Calu3 (cell line): ENCODE measurements at regions not wholly inside any gene's neighbourhood (a gene's known extent, or its start where the extent isn't known, plus 50 kb on each side); places are given as distances from the start of the nearest gene placed in this dataset.

Source experiments
- BruUV-seq: library from RNA; stranded (reverse); fragments of 400-500 nt; replicated peaks from 2 replicates; lab custom pipeline; 2021; lab: Mats Ljungman, UMichigan
- CTCF ChIA-PET: fragments of 300-600 bp; sonication (Branson Sonifier 250); formaldehyde crosslinking; loops from one replicate; lab custom pipeline; 2022; ENCODE audit warnings: antibody characterized with exemption; lab: Charles Lee
- DNase-seq: peaks from one replicate; pipeline ENCODE4 v3.0.0; 2022
- H3K27ac Mint-ChIP-seq: one replicate; pipeline ENCODE4 v1.8.0; 2022; ENCODE audit warnings: mixed read lengths; ENCODE audit not compliant: unreplicated experiment
- H3K27me3 Mint-ChIP-seq: one replicate; pipeline ENCODE4 v1.8.0; 2022; ENCODE audit warnings: mixed read lengths; ENCODE audit not compliant: unreplicated experiment
- H3K36me3 Mint-ChIP-seq: one replicate; pipeline ENCODE4 v1.8.0; 2022; ENCODE audit warnings: mild to moderate bottlenecking, moderate library complexity, mixed read lengths; ENCODE audit not compliant: insufficient read depth, unreplicated experiment
- H3K4me1 Mint-ChIP-seq: one replicate; pipeline ENCODE4 v1.8.0; 2022; ENCODE audit warnings: mild to moderate bottlenecking, low read depth, mixed read lengths; ENCODE audit not compliant: unreplicated experiment
- H3K4me3 Mint-ChIP-seq: one replicate; pipeline ENCODE4 v1.8.0; 2022; ENCODE audit warnings: mild to moderate bottlenecking, low read depth, moderate library complexity, mixed read lengths; ENCODE audit not compliant: unreplicated experiment
- H3K9me3 Mint-ChIP-seq: one replicate; pipeline ENCODE4 v1.8.0; 2022; ENCODE audit warnings: low read depth, mixed read lengths; ENCODE audit not compliant: unreplicated experiment
- CTCF ChIP-seq: fragments of 200-600 bp; IDR thresholded peaks from one replicate; pipeline ENCODE4 v1.8.0; 2022; ENCODE audit warnings: antibody characterized with exemption; ENCODE audit not compliant: unreplicated experiment
- intact Hi-C: fragments of 100-400 bp; cut with micrococcal nuclease; formaldehyde crosslinking; loops from one replicate; pipeline ENCODE4 v1.10.0; 2022; ENCODE audit not compliant: unreplicated experiment

- TF ChIP-seq CTCF, result no peak
- Mint-ChIP-seq H3K4me3 (peak overlapping the region; percentile 45), H3K27ac (peak overlapping the region; percentile 63), H3K4me1 (peaks cover 22% of the 10 kb centered on the region), H3K36me3 (peaks cover 6% of the 10 kb centered on the region), H3K9me3 (peaks cover 6% of the 10 kb centered on the region), H3K27me3 (no peaks in the 10 kb centered on the region)
- CTCF ChIA-PET, result no interaction called here
- no TSS peak for BruUV-seq
- peak; percentile 40 for DNase-seq
- intact Hi-C loops, result loop anchor here (1.0 kb wide), 1 partner anchor 44 kb away; no protein-coding TSS in a partner anchor
These were observed 358.2 kb downstream of the FGFR2 start for GRCh38 chr10:121240011-121240410.

DNA sequence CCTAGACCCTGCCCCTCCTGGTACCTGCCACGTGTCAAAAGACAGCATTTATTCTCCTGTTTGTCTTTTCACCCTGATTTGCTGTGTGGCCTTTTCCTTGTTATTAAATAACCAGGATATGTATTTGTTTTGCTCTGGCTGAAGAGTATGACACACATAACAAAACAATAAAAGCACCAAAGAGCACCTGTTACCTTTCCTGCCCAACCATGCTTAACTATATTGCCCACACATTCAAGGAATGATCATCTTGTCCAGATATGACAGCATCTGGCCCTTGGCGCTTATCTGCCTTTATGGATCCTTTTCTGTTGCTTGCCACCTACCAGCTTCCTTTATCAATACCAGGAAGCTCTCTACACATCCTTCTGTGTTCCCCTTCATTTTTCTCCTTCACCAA, 357.7 kb downstream of the FGFR2 start:
- intact Hi-C loops, result loop anchor here (1.0 kb wide), 1 partner anchor 44 kb away; no protein-coding TSS in a partner anchor
- CTCF ChIA-PET, result no interaction called here
- Mint-ChIP-seq H3K9me3 (peaks cover 6% of the 10 kb centered on the region), H3K36me3 (peaks cover 6% of the 10 kb centered on the region), H3K27me3 (no peaks in the 10 kb centered on the region), H3K4me3 (peak overlapping the region; percentile 45), H3K27ac (peak overlapping the region; percentile 63), H3K4me1 (peaks cover 22% of the 10 kb centered on the region)
- no peak for TF ChIP-seq CTCF
- no peak for DNase-seq
- BruUV-seq, result no TSS peak

- H3K4me1 Mint-ChIP-seq, result peaks cover 22% of the 10 kb centered on the region
- peaks cover 6% of the 10 kb centered on the region for H3K36me3 Mint-ChIP-seq
- no peak for DNase-seq
- intact Hi-C loops, result no loop called here
- CTCF ChIA-PET, result no interaction called here
- no peaks in the 10 kb centered on the region for H3K27me3 Mint-ChIP-seq
- H3K4me3 Mint-ChIP-seq, result no peak overlapping the region
- BruUV-seq, result no TSS peak
- TF ChIP-seq CTCF, result no peak
- peaks cover 4% of the 10 kb centered on the region for H3K9me3 Mint-ChIP-seq
- H3K27ac Mint-ChIP-seq, result no peak overlapping the region
These were observed 356.9 kb downstream of the FGFR2 start for GRCh38 chr10:121241337-121241736.

DNA sequence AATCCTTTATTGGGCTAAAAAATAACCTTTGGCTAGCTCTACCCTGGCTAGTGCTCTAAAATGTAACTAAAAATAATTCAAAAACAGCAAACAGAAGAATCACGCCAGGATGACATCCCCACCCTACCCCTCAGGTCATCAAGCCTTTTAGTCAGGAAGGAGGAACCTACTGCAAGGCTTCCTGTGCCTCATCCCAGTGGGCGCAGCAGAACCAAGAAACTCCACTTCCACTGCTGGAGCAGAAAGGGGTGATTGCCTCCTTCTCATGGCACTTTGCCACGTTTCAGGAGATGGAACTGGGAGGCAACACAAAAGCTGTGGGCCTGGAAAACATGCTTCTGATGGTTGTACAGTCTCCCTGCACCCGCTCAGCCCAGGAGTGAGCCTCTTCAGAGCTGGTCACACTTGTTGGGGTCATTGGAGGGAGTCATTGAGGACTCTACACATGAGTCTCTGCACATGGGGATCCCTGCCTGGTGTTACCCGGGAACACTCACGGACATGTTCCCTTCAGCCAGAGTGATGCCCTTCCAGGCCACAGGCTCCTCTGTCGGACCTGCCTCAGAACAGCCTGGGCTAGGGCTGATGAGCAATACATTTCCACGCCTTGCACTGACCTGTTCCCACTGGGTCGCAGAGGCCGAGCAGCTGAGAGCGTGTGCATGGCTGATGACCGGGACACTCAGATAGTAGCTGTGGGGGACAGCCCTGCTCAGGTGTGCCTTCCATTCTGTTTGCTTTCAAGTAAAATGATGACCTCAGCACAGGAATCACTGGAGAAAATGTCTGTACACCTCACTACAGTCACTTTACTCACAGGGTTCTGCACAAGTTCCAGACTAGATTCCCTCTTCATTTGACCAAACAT, 355.3 kb downstream of the FGFR2 start:
- no peak overlapping the region for H3K4me3 Mint-ChIP-seq
- BruUV-seq, result no TSS peak
- H3K36me3 Mint-ChIP-seq, result peaks cover 6% of the 10 kb centered on the region
- H3K27ac Mint-ChIP-seq, result no peak overlapping the region
- no peak for TF ChIP-seq CTCF
- CTCF ChIA-PET, result interaction anchor here (0.6 kb wide), 1 partner anchor 178 kb away, joined by 3 read pairs; no protein-coding TSS in a partner anchor
- DNase-seq, result no peak
- H3K4me1 Mint-ChIP-seq, result peaks cover 22% of the 10 kb centered on the region
- no peaks in the 10 kb centered on the region for H3K27me3 Mint-ChIP-seq
- intact Hi-C loops, result no loop called here
- H3K9me3 Mint-ChIP-seq, result peaks cover 4% of the 10 kb centered on the region
